GM21423 (cell line): ENCODE measurements at regions not wholly inside any gene's neighbourhood (a gene's known extent, or its start where the extent isn't known, plus 50 kb on each side); places are given as distances from the start of the nearest gene placed in this dataset.
"Not testable (repeated sequence)": the region's sequence is repeated elsewhere in the genome, so short reads cannot be mapped to it uniquely, and the experiment has no call there.

ENCODE experiments used
- ATAC-seq: cut with Tn5 transposase; IDR thresholded peaks from one replicate; pipeline ENCODE4 v1.9.1; 2021; ENCODE audit warnings: mild to moderate bottlenecking, moderate library complexity; ENCODE audit not compliant: unreplicated experiment

DNA sequence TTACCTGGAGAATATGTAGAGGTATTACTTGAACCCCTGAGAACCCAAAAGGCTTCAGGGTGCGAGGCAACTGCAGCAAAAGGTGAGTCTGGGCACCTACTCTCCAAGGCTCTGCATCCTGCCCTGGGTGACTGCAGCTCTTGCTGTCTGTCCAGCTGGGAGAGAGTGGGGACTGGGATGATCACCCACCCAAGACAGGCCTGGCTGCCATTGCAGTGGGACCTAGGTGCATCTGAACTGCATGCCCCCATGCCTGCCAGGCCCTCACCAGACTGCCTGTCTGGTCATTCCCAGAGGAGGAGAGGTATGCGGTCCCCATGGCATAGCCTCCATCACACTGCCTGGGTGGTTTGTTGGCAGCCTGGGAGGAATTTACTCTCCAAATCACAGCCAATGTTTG lies 563.9 kb downstream of the TFAP2A start:
- ATAC-seq: no peak

DNA sequence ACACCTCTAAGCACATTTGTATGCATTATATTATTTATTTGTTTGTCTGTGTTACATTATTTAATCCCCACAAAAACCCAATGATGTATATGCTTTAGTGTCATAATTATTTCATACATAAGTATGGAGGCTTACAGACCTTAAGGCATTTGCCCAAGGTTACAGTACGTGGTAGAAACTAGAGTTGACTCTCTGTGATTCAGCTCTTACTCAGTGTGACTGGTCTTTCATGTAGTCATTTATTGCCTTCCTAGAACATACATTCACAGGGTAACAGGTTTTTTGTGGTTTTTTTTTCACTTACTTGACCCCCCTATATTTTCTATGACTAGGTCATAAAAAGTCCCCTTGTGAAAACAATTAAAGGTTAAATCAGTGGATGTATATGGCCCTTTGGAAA lies 566.8 kb downstream of the TFAP2A start:
- ATAC-seq: no peak

DNA sequence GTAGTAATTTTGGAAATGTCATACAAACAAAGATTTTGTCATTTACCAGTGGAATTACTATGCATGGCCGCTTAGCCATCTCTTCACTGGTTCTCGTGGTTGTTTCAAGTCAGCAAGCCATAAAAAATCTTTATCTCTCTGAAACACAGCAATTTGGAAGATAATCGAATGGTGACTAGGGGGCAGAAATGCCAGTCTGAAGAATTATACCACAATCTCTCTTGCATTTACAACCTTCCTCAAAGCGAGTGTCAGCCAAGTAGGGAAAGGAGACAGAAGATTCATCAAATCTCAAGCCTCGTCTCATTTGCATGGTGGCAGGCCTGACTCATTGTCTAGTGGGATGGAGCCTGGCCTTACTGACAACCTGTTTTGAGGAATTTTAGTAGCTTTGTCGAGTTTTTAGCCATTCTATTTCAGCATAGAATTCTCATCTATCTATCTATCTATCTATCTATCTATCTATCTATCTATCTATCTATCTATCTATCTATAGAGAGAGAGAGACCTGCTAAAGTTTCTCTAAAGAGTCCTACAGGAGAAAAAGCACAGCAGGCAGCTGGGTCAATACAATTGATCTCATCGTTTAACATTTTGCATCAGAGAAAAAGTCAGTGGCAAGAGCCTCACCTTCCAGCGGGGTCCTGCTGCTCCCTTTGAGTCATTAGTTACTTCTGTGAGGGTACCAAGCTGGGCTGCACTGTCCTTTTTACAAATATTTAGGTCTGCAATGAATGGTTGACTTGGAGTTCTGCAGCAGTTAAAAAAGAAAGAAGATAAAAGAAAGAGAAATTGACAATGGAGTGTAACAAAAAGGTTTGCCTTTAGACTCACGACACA lies 572.8 kb downstream of the TFAP2A start:
- no peak for ATAC-seq

DNA sequence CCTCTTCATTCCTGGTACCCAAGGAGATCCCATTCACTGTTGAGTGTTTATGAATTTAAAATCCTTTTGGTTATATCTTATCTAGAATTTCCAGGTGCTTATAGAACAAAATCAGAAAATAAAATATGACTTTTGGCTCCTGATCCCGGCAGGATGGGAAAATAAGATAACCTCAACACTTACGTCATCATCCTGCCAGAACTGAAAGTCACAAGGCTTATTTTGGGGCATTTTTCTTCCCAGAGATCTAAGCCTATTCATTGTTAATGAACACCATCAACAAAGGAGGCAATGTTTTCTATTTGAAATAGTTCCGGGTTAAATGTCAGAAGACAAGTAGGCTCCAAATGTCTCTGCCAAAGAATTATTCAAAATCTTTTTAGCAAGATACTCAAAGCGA lies 580.6 kb downstream of the TFAP2A start:
- ATAC-seq: no peak

DNA sequence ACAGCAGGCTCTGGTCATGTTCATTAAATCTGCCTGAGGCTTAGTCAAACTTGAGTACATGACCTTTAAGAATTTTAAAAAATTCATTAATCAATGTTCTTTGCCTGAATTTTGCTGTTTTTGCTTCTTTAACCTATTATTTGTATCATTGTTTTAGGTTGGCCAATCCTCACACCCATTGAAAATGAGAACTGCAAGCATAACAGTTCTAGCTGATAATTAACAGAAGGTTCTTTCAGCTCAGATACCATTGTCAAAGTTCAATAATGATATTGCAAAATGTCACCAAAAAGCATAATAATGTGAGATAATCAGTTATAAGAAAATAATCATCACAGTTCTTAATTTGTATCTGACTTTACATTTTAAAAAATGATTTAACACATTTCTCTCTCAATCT lies 583.1 kb downstream of the TFAP2A start:
- no peak for ATAC-seq

DNA sequence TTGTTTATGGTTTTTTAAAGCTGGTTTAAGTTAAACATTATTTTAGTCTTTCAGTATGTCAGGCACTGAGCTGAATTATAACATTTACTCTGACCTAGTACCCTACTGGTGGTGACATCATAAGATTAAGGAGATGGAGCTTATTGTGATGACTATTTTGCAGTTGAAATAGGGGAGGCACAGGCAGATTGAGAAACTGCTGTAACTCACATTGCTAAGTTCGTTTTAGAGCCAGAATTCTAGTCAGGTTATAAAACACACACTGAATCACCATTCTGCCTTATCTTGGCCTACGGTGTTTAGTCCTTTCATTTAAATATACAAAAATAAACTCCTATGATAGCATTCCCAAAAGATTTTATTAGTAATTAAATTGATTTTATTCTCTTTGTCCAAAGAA lies 584.1 kb downstream of the TFAP2A start:
- no peak for ATAC-seq

DNA sequence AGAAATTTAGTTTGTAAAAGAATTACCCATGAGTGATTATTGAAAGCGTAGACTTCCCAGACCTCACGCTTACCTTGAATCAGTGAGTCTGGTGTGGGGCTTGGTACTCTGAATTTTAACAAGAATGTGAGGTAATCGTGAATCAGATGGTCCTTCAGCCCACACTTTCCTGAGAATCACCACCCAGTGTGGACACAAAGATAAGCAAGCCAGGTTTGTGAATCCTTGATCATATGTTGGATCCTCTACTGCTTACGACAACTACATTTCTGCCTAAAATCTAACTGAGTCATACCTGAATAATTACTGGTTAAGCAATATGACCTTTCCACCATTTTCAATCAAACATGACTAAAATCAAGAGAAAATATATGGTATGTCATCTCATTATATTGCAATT lies 589.3 kb downstream of the TFAP2A start:
- no peak for ATAC-seq

DNA sequence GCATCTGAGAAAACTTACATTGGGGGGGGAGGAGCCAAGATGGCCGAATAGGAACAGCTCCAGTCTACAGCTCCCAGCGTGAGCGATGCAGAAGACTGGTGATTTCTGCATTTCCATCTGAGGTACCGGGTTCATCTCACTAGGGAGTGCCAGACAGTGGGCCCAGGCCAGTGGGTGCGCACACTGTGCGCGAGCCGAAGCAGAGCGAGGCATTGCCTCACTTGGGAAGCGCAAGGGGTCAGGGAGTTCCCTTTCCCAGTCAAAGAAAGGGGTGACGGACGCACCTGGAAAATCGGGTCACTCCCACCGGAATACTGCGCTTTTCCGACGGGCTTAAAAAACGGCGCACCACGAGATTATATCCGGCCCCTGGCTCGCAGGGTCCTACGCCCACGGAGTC lies 604.1 kb downstream of the TFAP2A start:
- ATAC-seq: not testable (repeated sequence)

DNA sequence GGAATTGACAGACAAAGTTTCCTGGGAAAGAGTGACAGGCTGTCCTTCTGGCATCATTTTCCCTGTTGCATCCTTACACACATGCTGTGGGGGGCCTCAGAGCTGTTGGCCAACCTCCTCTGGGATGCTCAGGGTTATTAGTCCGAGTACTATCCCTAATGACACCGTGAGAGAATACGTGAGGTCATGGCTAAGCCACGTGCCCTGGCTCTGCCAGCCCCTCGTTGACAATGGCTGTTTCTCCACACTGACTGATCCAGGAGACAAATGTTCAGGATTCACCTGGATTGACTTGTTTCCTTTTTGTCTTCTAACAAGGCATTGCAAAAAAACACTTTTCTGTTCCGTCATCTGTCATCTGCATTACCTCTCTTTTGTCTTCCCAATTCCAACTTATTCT lies 604.6 kb downstream of the TFAP2A start:
- no peak for ATAC-seq

DNA sequence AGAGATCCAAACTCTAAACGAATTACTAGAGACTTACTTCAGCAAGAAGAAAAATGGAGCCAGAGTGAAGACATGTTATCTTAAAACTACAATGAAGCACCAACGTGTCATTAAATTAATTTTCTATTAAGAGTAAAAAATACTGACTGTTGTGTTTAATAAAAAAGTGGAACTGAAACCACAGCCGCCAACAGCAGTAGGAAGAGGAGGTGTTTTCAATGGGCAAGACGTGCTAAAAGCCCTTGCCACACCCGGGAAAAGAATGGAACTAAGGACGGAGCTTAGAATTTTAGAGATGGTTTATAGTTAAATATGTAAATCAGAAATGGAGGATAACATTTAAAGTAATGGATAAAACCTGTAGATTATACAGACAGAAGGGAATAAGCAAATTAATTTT lies 608.7 kb downstream of the TFAP2A start:
- no peak for ATAC-seq

DNA sequence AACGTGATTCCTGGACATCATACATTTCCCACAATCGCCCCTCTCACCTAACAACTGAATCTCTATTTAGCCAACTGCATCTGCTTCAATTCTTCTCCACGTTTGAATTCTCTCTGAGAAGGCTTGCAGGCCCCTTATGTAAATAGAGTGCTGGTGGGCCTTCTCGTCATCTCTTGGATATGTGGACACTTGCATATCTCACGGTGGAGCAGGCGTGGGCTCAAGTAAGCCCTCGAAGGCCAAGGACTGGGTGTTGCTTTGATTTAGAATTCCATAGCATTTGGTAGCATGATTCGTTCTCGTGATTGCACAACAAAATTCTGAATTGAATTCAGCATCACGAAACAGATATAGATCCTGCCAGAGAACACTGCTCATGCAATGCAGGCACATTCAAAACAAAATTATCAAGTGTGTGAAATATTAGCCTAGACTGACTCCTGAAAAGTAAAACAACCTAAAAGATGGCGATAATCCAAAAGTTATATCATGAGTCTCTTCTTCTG lies 613.6 kb downstream of the TFAP2A start:
- ATAC-seq: no peak

DNA sequence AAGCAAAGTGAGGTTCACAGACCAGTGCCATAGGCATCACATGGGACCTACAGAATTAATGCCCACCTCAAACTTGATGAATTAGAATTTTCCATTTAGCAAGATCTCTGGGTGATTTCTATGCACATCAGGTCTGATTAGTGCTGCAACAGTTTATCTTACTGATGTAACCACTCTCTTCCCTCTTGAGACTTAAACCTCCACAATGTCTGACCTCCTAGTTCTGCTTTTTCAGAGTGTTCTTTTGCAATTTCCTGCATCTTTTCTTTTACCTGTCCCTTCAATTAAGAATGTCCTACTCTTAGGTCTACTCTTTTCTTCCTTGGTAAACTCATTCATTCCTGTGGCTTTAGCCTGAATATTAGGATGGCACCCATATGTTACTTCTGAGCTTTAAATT lies 615.3 kb downstream of the TFAP2A start:
- no peak for ATAC-seq

DNA sequence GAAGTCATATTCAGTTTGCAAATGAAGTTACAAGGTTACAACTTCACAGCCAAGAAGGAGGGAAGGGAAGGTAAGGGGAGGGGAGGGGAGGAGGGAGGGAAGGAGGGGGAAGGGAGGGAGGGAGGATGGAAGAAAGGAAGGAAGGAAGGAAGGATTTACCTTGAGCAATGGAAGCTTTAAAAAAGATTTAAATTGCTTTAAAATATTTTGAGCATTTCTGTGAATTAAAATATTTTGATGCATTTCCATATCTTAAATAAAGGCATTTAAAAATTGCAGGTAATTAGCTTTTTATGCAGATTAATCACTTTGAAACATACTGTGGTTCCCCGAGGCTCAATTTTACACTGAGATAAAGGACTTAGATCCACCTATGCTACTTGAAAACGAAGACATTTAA lies 618.0 kb downstream of the TFAP2A start:
- ATAC-seq: no peak

DNA sequence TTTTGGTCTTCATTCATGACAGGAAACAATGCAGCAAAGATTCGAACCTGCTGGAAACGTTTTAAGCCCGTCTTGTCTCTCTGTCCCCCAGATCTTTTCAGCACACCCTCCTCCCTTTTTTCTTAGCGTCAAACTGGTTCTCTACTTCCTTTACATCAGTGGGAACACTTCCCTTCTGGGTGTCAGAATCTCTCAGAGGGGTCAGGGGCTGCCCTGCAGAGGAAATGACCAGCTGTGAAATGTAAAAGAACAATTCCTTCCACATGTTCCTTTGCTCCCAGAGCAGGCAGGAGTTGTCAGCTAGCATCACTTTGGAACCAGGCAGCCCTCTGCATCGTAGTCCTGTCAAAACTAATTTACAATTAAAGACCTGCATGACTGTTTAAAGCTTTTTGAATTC lies 619.0 kb downstream of the TFAP2A start:
- ATAC-seq: no peak

DNA sequence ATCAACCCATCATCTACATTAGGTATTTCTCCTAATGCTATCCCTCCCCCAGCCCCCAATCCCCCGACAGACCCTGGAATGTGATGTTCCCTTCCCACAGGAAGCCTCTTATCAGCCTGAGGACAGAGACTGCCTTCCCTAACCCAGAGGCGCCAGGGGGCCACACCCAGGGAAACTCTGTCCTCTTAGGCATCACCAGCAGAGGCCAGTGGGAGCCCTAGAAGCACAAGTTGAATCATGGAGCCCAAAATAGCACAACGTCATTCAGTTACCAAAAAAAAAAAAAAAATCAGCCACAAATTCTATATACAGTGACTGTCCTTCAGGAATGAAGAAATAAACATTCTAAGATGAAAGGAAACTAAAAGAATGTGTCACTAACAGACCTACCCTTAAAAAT lies 625.7 kb downstream of the TFAP2A start:
- no peak for ATAC-seq

DNA sequence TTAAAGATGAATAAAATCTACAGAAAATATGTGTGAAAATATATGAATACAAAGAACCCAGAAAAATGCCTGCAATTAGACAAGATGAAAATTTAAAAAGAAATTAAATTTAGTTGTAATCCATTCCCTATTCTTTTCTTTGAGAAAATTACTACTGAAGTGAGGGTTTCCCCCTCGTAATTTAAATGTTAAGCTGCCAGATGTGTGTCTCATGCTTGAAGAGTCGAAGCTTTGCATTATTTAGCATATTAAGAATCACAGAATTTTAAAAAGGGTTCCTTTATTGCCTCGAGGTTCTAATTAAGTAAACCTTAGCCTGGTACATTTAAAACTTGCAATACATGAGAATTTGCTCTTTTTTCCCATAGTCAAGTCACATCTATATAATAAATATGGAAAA lies 630.1 kb downstream of the TFAP2A start:
- ATAC-seq: no peak

DNA sequence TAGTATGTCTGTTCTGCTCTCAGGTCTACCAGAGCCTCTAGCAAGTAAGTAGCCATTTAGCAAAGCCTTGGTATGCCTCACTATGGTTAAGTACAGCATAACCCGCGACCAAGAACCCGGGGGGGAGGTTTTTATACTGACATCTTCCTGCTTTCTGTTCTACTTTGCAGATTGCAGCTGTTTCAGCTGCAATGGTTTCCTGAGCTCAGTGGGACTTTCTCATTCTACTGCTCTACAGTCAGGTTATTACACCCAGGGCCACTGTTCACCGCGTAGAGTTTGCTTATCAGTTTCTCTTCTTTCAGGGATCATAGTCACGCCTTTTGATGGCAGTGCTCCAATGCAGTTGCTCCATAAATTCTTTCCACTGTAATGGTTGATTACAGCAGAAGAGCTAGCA lies 631.3 kb downstream of the TFAP2A start:
- no peak for ATAC-seq

DNA sequence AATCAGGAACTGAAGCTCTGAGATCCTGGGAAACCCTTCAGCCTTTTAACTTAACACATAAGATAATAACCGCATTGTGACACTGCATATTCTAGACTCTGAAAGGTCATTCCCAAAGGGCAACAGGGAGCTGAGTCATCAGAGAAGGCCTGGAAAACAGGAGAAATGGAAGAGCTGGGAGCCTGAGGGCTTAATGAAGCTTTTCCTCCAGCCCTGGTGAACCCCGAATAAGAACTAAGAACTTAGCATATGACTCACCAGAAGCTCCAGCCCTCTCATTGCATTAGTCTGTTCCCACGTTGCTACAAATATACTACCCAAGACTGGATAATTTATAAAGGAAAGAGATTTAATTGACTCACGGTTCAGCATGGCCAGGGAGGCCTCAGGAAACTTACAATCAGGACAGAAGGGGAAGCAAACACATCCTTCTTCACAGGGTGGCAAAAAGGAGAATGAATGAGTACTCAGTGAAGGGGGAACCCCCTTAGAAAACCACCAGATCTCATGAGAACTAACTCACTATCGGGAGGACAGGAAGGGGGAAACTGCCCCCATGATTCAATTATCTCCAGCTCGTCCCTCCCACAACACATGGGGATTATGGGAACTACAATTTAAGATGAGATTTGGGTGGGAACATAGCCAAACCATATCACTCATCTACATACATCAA lies 648.5 kb downstream of the TFAP2A start:
- no peak for ATAC-seq

DNA sequence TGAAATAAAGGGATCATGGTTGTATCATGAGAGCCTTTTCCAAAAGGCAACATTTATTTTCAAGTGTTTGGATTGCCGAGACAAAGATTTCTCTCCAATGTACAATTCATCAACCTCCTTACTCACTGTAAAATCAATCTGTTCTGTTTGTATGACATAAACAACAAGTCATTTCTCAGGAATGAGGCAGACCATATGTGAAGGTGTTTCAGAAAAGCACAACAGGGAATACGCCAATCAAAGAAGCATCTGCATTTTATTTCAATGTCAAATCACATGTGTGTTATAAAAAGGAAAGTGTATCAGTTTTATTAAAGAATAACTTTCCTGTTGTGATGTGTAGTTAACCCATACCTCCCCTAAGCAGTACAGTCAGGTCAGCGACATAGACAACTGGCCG lies 653.7 kb downstream of the TFAP2A start:
- ATAC-seq: no peak

DNA sequence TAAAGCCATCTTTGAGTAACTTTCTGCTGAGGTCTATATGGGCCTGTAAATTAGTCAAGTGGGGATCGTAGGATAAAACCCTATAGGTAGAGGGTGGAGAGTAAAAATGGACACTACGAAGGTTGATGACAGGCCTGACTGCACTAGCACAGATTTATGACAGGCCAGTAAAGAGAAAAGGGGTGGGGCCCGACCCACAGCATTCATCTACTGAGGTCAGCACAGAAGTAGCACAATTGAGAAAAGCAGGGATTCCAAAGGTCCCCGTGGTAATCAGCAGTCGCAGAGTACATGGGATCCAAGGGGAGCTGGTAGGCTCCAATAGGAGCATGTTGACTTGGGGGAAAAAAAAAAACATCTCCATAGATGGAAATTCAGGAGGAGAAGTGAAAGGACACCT lies 660.4 kb downstream of the TFAP2A start:
- no peak for ATAC-seq

DNA sequence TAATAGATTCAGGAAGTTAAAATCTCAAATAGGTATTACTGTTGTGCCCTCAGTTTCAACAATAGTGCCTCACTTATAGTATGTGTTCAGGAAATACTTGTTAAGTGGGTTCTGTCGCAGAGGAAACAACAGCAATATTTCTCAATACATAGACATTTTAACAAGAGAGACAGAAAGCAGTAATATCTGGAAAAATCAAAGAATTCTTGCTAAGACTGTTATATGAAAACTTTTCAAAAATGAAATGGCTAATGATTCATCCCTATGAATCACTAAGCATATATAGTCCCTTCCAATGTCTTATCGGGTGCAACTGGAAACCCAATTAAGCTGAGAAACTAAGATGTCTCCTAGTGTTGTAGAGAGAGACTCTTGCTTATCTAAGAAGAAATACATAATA lies 668.9 kb downstream of the TFAP2A start:
- ATAC-seq: no peak

DNA sequence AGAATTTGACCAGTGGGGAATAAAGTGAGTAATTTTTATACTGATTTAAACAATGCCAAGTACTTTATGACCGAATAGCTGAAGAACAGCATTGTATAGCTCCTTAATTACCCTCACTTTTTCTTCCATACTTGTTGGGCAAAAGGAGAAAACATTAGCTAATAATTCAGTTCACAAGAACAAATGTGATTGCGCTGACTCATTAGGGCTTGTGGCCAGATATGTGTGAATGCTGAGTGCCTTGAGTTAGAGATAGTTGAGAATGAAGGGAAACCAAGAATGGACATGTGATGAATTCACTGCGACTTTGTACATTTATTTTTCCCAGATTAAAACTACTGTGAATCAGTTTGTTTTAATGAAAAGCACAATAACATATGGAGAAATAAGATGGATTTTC lies 669.4 kb downstream of the TFAP2A start:
- ATAC-seq: no peak
